Spinal cord (tissue), 9 donors: ENCODE measurements at regions not wholly inside any gene's neighbourhood (a gene's known extent, or its start where the extent isn't known, plus 50 kb on each side); places are given as distances from the start of the nearest gene placed in this dataset.

ENCODE experiments used
- DNase-seq, 6 donors: peaks; one replicate each; pipeline versions ENCODE4 v3.0.0 to v3.0.0-alpha.2; 2013 to 2015; ENCODE audit warnings: low spot score in 6 of 6, low read depth in 4 of 6
- H3K27ac ChIP-seq: one replicate; pipeline ENCODE4 v1.5.1; 2013; ENCODE audit warnings: low read depth, low read length, control low read depth
- H3K27me3 ChIP-seq: one replicate; pipeline ENCODE4 v1.6.1; 2013; ENCODE audit warnings: low read length; ENCODE audit not compliant: control insufficient read depth, insufficient read depth
- H3K36me3 ChIP-seq: one replicate; pipeline ENCODE4 v1.6.1; 2013; ENCODE audit warnings: low read length; ENCODE audit not compliant: control insufficient read depth, insufficient read depth
- H3K4me1 ChIP-seq: one replicate; pipeline ENCODE4 v1.6.1; 2013; ENCODE audit warnings: low read length; ENCODE audit not compliant: control insufficient read depth, insufficient read depth
- H3K4me3 ChIP-seq: one replicate; pipeline ENCODE4 v1.5.1; 2013; ENCODE audit warnings: low read depth, low read length, control low read depth
- H3K9me3 ChIP-seq: one replicate; pipeline ENCODE4 v1.6.1; 2013; ENCODE audit warnings: low read length; ENCODE audit not compliant: control insufficient read depth, insufficient read depth
- WGBS: methylation state at CpG from one replicate; pipeline ENCODE4 v1.1.5; 2013; ENCODE audit warnings: missing lambda C conversion rate; ENCODE audit not compliant: insufficient coverage; 5-methylcytosine and 5-hydroxymethylcytosine counted together
- donor health status: healthy.

GRCh38 chrX:46254641-46255040 lies 290.6 kb downstream of the ZNF674 start:
- WGBS: no CpG with 5 or more reads among the region's 1 CpG

GRCh38 chrX:46251755-46252154 lies 293.5 kb downstream of the ZNF674 start:
- Histone ChIP-seq H3K36me3 (no peaks in the 10 kb centered on the region), H3K9me3 (no peaks in the 10 kb centered on the region), H3K4me3 (no peak overlapping the region), H3K4me1 (no peaks in the 10 kb centered on the region), H3K27ac (no peak overlapping the region), H3K27me3 (peaks cover 2% of the 10 kb centered on the region)
- WGBS: no CpG with 5 or more reads among the region's 3 CpGs
- DNase-seq: no peak

More at GRCh38 chrX:46254641-46255040, 290.6 kb downstream of the ZNF674 start:
- Histone ChIP-seq H3K36me3 (no peaks in the 10 kb centered on the region), H3K4me1 (no peaks in the 10 kb centered on the region), H3K27me3 (peaks cover 2% of the 10 kb centered on the region), H3K4me3 (no peak overlapping the region), H3K27ac (no peak overlapping the region), H3K9me3 (no peaks in the 10 kb centered on the region)
- DNase-seq: no peak

- Histone ChIP-seq H3K36me3 (no peaks in the 10 kb centered on the region), H3K4me3 (no peak overlapping the region), H3K9me3 (no peaks in the 10 kb centered on the region), H3K27me3 (peaks cover 2% of the 10 kb centered on the region), H3K4me1 (no peaks in the 10 kb centered on the region), H3K27ac (no peak overlapping the region)
- no CpG with 5 or more reads among the region's 2 CpGs for WGBS
- no peak for DNase-seq
Observed at GRCh38 chrX:46250151-46250550, 295.1 kb downstream of the ZNF674 start.

- H3K4me3 ChIP-seq: no peak overlapping the region
- no peaks in the 10 kb centered on the region for H3K36me3 ChIP-seq
- peaks cover 2% of the 10 kb centered on the region for H3K27me3 ChIP-seq
- no peaks in the 10 kb centered on the region for H3K9me3 ChIP-seq
- H3K4me1 ChIP-seq: no peaks in the 10 kb centered on the region
- H3K27ac ChIP-seq: no peak overlapping the region
- WGBS: 81% methylated on average over 3 of the region's 4 CpGs
- no peak for DNase-seq
Observed at GRCh38 chrX:46247456-46247855, 297.8 kb downstream of the ZNF674 start.

- no peak for DNase-seq
- WGBS: no CpG with 5 or more reads among the region's 4 CpGs
- no peaks in the 10 kb centered on the region for H3K9me3 ChIP-seq
- H3K4me1 ChIP-seq: no peaks in the 10 kb centered on the region
- H3K27ac ChIP-seq: no peak overlapping the region
- H3K4me3 ChIP-seq: no peak overlapping the region
- no peaks in the 10 kb centered on the region for H3K27me3 ChIP-seq
- H3K36me3 ChIP-seq: no peaks in the 10 kb centered on the region
Observed at GRCh38 chrX:46244451-46244850, 300.8 kb downstream of the ZNF674 start.

DNA sequence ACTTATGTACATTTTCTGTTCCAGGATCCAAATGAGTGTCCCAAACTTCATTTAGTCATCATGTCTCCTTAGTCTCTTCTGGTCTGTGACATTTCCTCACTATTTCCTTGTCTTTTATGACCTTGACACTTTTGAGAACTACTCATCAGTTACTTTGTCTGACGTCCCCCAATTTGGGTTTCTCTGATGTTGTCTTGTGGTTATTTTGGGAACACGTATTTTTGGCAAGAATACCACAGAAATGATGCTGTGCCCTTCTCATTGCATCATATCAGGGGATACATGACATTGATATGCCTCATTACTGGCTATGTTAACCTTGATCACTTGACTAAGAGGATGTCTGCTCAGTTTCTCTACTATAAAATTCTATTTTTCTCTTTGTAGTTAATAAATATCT lies 308.8 kb downstream of the ZNF674 start:
- no peaks in the 10 kb centered on the region for H3K27me3 ChIP-seq
- H3K9me3 ChIP-seq: no peaks in the 10 kb centered on the region
- no peaks in the 10 kb centered on the region for H3K4me1 ChIP-seq
- no CpG with 5 or more reads among the region's 2 CpGs for WGBS
- no peaks in the 10 kb centered on the region for H3K36me3 ChIP-seq
- DNase-seq: no peak
- no peak overlapping the region for H3K4me3 ChIP-seq
- no peak overlapping the region for H3K27ac ChIP-seq

DNA sequence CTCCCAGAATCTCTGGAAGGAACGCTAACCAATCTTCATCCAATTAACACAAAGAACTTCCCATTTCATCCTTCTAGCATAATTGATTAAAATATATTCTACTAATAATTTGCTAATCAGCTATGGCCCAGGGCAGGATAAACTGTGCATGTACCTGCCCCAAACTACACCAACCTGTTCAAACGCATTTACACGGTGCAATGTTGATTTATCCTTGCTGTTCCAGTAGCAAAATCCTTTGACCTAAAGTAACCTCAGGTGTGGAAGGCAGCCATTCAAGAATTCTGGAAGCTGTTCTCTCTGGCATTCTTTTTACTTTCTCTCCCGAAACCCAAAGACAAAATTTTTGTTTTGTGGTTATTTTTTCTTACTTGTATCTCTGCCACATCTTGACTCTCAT lies 309.4 kb downstream of the ZNF674 start:
- no peaks in the 10 kb centered on the region for H3K27me3 ChIP-seq
- H3K27ac ChIP-seq: no peak overlapping the region
- no peaks in the 10 kb centered on the region for H3K36me3 ChIP-seq
- no peak overlapping the region for H3K4me3 ChIP-seq
- no peak for DNase-seq
- H3K4me1 ChIP-seq: no peaks in the 10 kb centered on the region
- WGBS: 100% methylated on average over 2 of the region's 4 CpGs
- H3K9me3 ChIP-seq: no peaks in the 10 kb centered on the region

- Histone ChIP-seq H3K27ac (no peak overlapping the region), H3K4me1 (no peaks in the 10 kb centered on the region), H3K4me3 (no peak overlapping the region), H3K27me3 (no peaks in the 10 kb centered on the region), H3K36me3 (no peaks in the 10 kb centered on the region), H3K9me3 (no peaks in the 10 kb centered on the region)
- no CpG with 5 or more reads among the region's 2 CpGs for WGBS
- peak in 1 of 6 donors; percentile 14 for DNase-seq
Observed at GRCh38 chrX:46234775-46235174, 310.4 kb downstream of the ZNF674 start.

GRCh38 chrX:46228389-46228788 lies 316.8 kb downstream of the ZNF674 start:
- Histone ChIP-seq H3K36me3 (no peaks in the 10 kb centered on the region), H3K27me3 (no peaks in the 10 kb centered on the region), H3K4me3 (no peak overlapping the region), H3K9me3 (no peaks in the 10 kb centered on the region), H3K27ac (no peak overlapping the region), H3K4me1 (no peaks in the 10 kb centered on the region)
- DNase-seq: no peak
- WGBS: no CpG with 5 or more reads among the region's 6 CpGs

- WGBS: no CpG with 5 or more reads among the region's 1 CpG
- H3K36me3 ChIP-seq: no peaks in the 10 kb centered on the region
- no peaks in the 10 kb centered on the region for H3K4me1 ChIP-seq
- H3K27ac ChIP-seq: no peak overlapping the region
- no peak overlapping the region for H3K4me3 ChIP-seq
- no peak for DNase-seq
- H3K27me3 ChIP-seq: no peaks in the 10 kb centered on the region
- no peaks in the 10 kb centered on the region for H3K9me3 ChIP-seq
Observed at GRCh38 chrX:46226422-46226821, 318.8 kb downstream of the ZNF674 start.
